ENCODE measurements at regions not wholly inside any gene's neighbourhood (a gene's known extent, or its start where the extent isn't known, plus 50 kb on each side); places are given as distances from the start of the nearest gene placed in this dataset.

DNA sequence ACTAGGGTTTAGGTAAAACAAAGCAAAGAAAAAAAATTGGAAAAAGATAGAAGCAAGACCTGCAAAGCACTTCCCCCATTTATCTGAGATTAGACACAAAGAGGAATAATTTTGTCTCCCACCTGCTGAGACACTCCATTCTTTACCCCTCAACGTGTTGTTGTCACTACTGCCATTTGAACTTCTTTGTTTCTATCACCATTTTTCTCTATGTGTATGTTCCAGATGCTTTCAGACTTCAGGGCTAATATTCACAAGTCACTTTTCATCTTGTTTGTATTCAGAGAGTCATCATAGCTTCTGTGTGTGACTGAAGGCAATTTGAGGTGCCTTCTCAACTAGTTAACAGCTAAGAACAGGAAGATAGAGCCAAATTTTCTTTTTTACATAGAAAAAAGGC lies 512.5 kb downstream of the TBC1D4 start:
- Histone ChIP-seq H3K9me3 (ENCODE audit: control insufficient read depth in 2 of 3, insufficient read depth in 1 of 3, low read length in 3 of 3) (no peaks in the 10 kb centered on the region), H3K4me3 (ENCODE audit: low read length in 3 of 3) (no peak overlapping the region), H3K9ac (ENCODE audit: low read length in 3 of 3) (no peak overlapping the region), H3K27ac (ENCODE audit: low read depth in 2 of 2, low read length in 2 of 2) (no peak overlapping the region), H3K27me3 (ENCODE audit: control insufficient read depth, insufficient read depth, low read length) (no peaks in the 10 kb centered on the region), H3K4me1 (ENCODE audit: control insufficient read depth in 2 of 3, insufficient read depth in 2 of 3, low read depth in 1 of 3, low read length in 3 of 3) (no peaks in the 10 kb centered on the region), H3K36me3 (ENCODE audit: control insufficient read depth in 2 of 3, insufficient read depth in 3 of 3, low read length in 3 of 3) (no peaks in the 10 kb centered on the region)
- intact Hi-C loops (cut with DNase I): no loop called here
- TF ChIP-seq, protein P1, sequence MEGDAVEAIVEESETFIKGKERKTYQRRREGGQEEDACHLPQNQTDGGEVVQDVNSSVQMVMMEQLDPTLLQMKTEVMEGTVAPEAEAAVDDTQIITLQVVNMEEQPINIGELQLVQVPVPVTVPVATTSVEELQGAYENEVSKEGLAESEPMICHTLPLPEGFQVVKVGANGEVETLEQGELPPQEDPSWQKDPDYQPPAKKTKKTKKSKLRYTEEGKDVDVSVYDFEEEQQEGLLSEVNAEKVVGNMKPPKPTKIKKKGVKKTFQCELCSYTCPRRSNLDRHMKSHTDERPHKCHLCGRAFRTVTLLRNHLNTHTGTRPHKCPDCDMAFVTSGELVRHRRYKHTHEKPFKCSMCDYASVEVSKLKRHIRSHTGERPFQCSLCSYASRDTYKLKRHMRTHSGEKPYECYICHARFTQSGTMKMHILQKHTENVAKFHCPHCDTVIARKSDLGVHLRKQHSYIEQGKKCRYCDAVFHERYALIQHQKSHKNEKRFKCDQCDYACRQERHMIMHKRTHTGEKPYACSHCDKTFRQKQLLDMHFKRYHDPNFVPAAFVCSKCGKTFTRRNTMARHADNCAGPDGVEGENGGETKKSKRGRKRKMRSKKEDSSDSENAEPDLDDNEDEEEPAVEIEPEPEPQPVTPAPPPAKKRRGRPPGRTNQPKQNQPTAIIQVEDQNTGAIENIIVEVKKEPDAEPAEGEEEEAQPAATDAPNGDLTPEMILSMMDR (IDR thresholded peaks at IDR 0.05; ENCODE audit: borderline replicate concordance, extremely low read depth, insufficient read depth): no peak
- no peak for DNase-seq
- FAIRE-seq: no peak

DNA sequence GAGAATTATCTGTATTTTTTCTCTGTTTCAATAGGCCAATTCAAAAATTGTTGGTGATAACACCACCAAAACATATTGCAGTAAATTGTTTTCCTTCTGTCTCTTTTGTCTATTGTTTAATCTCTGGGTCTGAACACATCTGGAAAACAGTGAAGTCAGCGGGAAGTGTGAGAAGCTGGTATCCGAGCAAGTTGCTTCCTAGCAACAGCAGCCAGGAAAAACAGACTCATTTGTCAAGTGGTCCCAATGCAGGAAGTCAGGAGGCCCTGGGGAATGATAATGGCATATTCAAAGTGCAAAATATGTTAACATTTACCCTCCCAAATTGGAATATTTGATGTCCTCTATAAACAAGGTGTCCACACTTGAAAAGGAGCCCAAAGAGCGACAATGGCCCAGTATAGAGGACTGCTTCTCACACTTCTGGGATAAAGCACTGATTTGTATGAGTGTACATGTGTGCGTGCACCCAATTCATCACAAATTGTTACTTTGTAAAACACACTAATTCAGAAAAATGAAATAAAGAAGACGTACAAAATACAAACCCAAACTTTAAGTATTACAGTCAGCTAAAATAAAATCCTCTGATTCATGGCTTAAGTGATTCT lies 515.0 kb downstream of the TBC1D4 start:
- intact Hi-C loops (cut with DNase I): no loop called here
- FAIRE-seq (no peak), DNase-seq (peak in 3 of 5 donors; percentile 51 to 90 (median 75))
- Histone ChIP-seq H3K9ac (ENCODE audit: low read length in 3 of 3) (no peak overlapping the region), H3K27ac (ENCODE audit: low read depth in 2 of 2, low read length in 2 of 2) (no peak overlapping the region), H3K36me3 (ENCODE audit: control insufficient read depth in 2 of 3, insufficient read depth in 3 of 3, low read length in 3 of 3) (no peaks in the 10 kb centered on the region), H3K9me3 (ENCODE audit: control insufficient read depth in 2 of 3, insufficient read depth in 1 of 3, low read length in 3 of 3) (no peaks in the 10 kb centered on the region), H3K4me1 (ENCODE audit: control insufficient read depth in 2 of 3, insufficient read depth in 2 of 3, low read depth in 1 of 3, low read length in 3 of 3) (no peaks in the 10 kb centered on the region), H3K27me3 (ENCODE audit: control insufficient read depth, insufficient read depth, low read length) (no peaks in the 10 kb centered on the region), H3K4me3 (ENCODE audit: low read length in 3 of 3) (no peak overlapping the region)
- TF ChIP-seq, protein P1 (IDR thresholded peaks at IDR 0.05; ENCODE audit: borderline replicate concordance, extremely low read depth, insufficient read depth): no peak

DNA sequence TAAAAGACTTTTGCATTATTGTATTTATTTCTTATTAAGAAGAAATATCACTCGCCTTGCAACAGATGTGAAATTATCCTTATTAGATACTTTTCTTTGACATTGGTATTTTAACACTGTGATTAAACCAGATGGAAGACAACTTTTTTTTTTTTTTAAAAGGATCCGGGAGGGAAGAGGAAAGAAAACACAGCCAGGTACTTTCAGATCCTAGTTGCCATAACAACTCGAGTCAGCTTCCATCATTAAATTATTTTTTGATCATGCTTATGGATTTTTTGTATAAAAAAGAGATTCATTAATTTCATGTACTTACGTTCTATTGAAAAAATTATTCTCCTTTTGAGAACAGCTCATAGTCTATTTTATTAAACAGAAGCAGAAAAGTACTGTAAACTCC lies 515.7 kb downstream of the TBC1D4 start:
- no peaks in the 10 kb centered on the region for H3K36me3 ChIP-seq (ENCODE audit: control insufficient read depth in 2 of 3, insufficient read depth in 3 of 3, low read length in 3 of 3)
- no peak overlapping the region for H3K27ac ChIP-seq (ENCODE audit: low read depth in 2 of 2, low read length in 2 of 2)
- H3K4me3 ChIP-seq (ENCODE audit: low read length in 3 of 3): no peak overlapping the region
- no peaks in the 10 kb centered on the region for H3K27me3 ChIP-seq (ENCODE audit: control insufficient read depth, insufficient read depth, low read length)
- H3K9ac ChIP-seq (ENCODE audit: low read length in 3 of 3): no peak overlapping the region
- FAIRE-seq: no peak
- no peaks in the 10 kb centered on the region for H3K4me1 ChIP-seq (ENCODE audit: control insufficient read depth in 2 of 3, insufficient read depth in 2 of 3, low read depth in 1 of 3, low read length in 3 of 3)
- TF ChIP-seq, protein P1 (IDR thresholded peaks at IDR 0.05; ENCODE audit: borderline replicate concordance, extremely low read depth, insufficient read depth): no peak
- DNase-seq: peak in 2 of 5 donors; percentile 11 to 16
- H3K9me3 ChIP-seq (ENCODE audit: control insufficient read depth in 2 of 3, insufficient read depth in 1 of 3, low read length in 3 of 3): no peaks in the 10 kb centered on the region
- intact Hi-C loops (cut with DNase I): no loop called here

DNA sequence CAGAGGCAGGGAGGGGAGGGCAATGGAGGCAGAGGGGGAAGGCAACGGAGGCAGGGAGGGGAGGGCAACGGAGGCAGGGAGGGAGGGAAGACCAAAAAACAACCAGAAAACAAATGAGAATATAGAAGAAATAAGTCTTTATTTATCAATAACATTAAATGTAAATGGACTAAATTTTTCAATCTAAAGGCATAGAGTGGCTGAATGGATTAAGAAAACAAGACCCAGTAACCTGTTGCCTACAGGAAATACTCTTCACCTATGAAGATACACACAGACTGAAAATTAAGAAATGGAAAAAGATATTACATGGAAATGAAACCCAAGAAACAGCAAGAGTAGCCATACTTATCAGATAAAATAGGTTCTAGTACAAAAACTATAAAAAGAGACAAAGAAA lies 536.3 kb downstream of the TBC1D4 start:
- Histone ChIP-seq H3K4me3 (ENCODE audit: low read length in 3 of 3) (no peak overlapping the region), H3K9me3 (ENCODE audit: control insufficient read depth in 2 of 3, insufficient read depth in 1 of 3, low read length in 3 of 3) (peaks cover 0 to 10% (median 0%) of the 10 kb centered on the region in 3 donors), H3K9ac (ENCODE audit: low read length in 3 of 3) (no peak overlapping the region), H3K27ac (ENCODE audit: low read depth in 2 of 2, low read length in 2 of 2) (no peak overlapping the region), H3K4me1 (ENCODE audit: control insufficient read depth in 2 of 3, insufficient read depth in 2 of 3, low read depth in 1 of 3, low read length in 3 of 3) (no peaks in the 10 kb centered on the region), H3K27me3 (ENCODE audit: control insufficient read depth, insufficient read depth, low read length) (no peaks in the 10 kb centered on the region), H3K36me3 (ENCODE audit: control insufficient read depth in 2 of 3, insufficient read depth in 3 of 3, low read length in 3 of 3) (no peaks in the 10 kb centered on the region)
- no peak for DNase-seq
- no peak for FAIRE-seq
- intact Hi-C loops (cut with DNase I): no loop called here
- TF ChIP-seq, protein P1 (IDR thresholded peaks at IDR 0.05; ENCODE audit: borderline replicate concordance, extremely low read depth, insufficient read depth): no peak
